GM12891 (cell line): ENCODE measurements at regions not wholly inside any gene's neighbourhood (a gene's known extent, or its start where the extent isn't known, plus 50 kb on each side); places are given as distances from the start of the nearest gene placed in this dataset.

ENCODE experiments used
- POLR2A ChIP-seq: IDR thresholded peaks from 2 replicates; pipeline ENCODE4 v1.6.1; 2011; ENCODE audit warnings: low read depth, low read length, control low read depth
- SPI1 ChIP-seq: IDR thresholded peaks from 2 replicates; pipeline ENCODE4 v1.6.1; 2011; ENCODE audit warnings: low read depth, low read length, control low read depth
- TAF1 ChIP-seq: IDR thresholded peaks from 2 replicates; pipeline ENCODE4 v1.6.1; 2011; ENCODE audit warnings: low read depth, low read length, control low read depth

GRCh38 chr18:76548541-76548940 is 53.5 kb upstream of the ZNF516 start:
- TF ChIP-seq POLR2A (no peak), SPI1 (no peak), TAF1 (no peak)
